ENCODE measurements at regions not wholly inside any gene's neighbourhood (a gene's known extent, or its start where the extent isn't known, plus 50 kb on each side); places are given as distances from the start of the nearest gene placed in this dataset.

DNA sequence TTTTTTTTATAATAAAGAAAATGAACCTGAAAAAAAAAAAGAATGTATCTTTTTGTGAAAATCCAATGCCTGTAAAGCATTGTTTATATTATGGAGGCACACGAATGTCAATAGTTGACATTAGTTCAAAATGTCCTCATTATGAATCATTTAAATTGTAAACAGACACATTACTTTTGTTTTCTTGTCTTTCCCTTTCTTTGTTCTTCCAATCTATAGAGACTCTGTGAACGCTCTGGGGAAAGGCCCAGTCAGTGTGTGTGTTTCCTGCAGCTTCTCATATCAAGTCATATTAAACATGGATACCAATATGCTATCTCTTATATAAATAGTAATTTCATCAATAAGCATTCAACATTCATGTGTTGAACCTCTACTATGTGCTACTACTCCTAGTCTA is 193.1 kb downstream of the KCTD12 start:
- TF ChIP-seq, protein P1, sequence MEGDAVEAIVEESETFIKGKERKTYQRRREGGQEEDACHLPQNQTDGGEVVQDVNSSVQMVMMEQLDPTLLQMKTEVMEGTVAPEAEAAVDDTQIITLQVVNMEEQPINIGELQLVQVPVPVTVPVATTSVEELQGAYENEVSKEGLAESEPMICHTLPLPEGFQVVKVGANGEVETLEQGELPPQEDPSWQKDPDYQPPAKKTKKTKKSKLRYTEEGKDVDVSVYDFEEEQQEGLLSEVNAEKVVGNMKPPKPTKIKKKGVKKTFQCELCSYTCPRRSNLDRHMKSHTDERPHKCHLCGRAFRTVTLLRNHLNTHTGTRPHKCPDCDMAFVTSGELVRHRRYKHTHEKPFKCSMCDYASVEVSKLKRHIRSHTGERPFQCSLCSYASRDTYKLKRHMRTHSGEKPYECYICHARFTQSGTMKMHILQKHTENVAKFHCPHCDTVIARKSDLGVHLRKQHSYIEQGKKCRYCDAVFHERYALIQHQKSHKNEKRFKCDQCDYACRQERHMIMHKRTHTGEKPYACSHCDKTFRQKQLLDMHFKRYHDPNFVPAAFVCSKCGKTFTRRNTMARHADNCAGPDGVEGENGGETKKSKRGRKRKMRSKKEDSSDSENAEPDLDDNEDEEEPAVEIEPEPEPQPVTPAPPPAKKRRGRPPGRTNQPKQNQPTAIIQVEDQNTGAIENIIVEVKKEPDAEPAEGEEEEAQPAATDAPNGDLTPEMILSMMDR (IDR thresholded peaks at IDR 0.05): no peak
- no peak for TF ChIP-seq POLR2A (IDR thresholded peaks at IDR 0.05)

All from testis (tissue), 2 donors.